HCT116 (cell line): ENCODE measurements at regions not wholly inside any gene's neighbourhood (a gene's known extent, or its start where the extent isn't known, plus 50 kb on each side); places are given as distances from the start of the nearest gene placed in this dataset.
"Not testable (repeated sequence)": the region's sequence is repeated elsewhere in the genome, so short reads cannot be mapped to it uniquely, and the experiment has no call there.

Source experiments
- ATAC-seq: fragments of 200-7000 bp; cut with Tn5 transposase; 2 replicates; pipeline ENCODE4 v1.9.1; 2020; ENCODE audit warnings: mild to moderate bottlenecking, moderate library complexity
- BruUV-seq: library from RNA; stranded (reverse); fragments of 400-500 nt; replicated peaks from 2 replicates; lab custom pipeline; 2021; lab: Mats Ljungman, UMichigan
- CTCF ChIA-PET: fragments of 300-600 bp; sonication (Branson Sonifier 250); formaldehyde crosslinking; loops from one replicate; lab custom pipeline; 2021; ENCODE audit warnings: antibody characterized with exemption; lab: Charles Lee
- POLR2A ChIA-PET: fragments of 300-600, 350-600 bp; sonication (Branson Sonifier 250); formaldehyde crosslinking; loops from one replicate; lab custom pipeline; 2021; ENCODE audit warnings: antibody characterized with exemption; lab: Charles Lee
- RAD21 ChIA-PET, 2 experiments: fragments of 300-600 bp; sonication (Branson Sonifier 250); formaldehyde crosslinking; loops; one replicate each; lab custom pipeline; 2023; ENCODE audit warnings: low total read pairs in 2 of 2; ENCODE audit not compliant: uncharacterized antibody in 2 of 2, unreplicated experiment in 2 of 2, low non-redundant PET in 1 of 2; lab: Charles Lee
- DNase-seq: peaks from one replicate; pipeline ENCODE4 v3.0.0-alpha.2; 2010; ENCODE audit warnings: low read depth, low spot score
- H2AFZ ChIP-seq: fragments of 200-600 bp; shearing (Covaris generic), sonication (generic); 2 replicates; pipeline ENCODE4 v1.6.1; 2017; ENCODE audit warnings: low read depth, mixed run types, mixed read lengths, antibody characterized with exemption, low read length; ENCODE audit not compliant: poor library complexity, severe bottlenecking
- H3K27ac ChIP-seq: 2 replicates; pipeline ENCODE4 v1.5.1; 2012; ENCODE audit warnings: low read depth, low read length
- H3K27me3 ChIP-seq: fragments of 200-600 bp; sonication (generic); 2 replicates; pipeline ENCODE4 v1.6.1; 2016; ENCODE audit warnings: mixed run types, low read length, mixed read lengths; ENCODE audit not compliant: insufficient read depth
- H3K36me3 ChIP-seq, 2 experiments: fragments of 200-500 bp in 1 of 2; fragments of 200-600 bp in 1 of 2; sonication (Bioruptor generic) in 1 of 2; sonication (generic) in 1 of 2; 2 replicates each; pipeline versions ENCODE4 v1.5.1 to v1.6.1; 2014 to 2016; ENCODE audit warnings: low read length in 2 of 2, inconsistent platforms in 1 of 2, mixed read lengths in 1 of 2, mixed run types in 1 of 2; ENCODE audit not compliant: insufficient read depth in 2 of 2, control insufficient read depth in 1 of 2
- H3K4me1 ChIP-seq, 2 experiments: fragments of 200-600 bp in 1 of 2; sonication (generic) in 1 of 2; 2 replicates each; pipeline versions ENCODE4 v1.5.1 to v1.6.1; 2012 to 2017; ENCODE audit warnings: low read length in 2 of 2, inconsistent platforms in 1 of 2, mild to moderate bottlenecking in 1 of 2, mixed read lengths in 1 of 2, mixed run types in 1 of 2, moderate library complexity in 1 of 2; ENCODE audit not compliant: insufficient read depth in 2 of 2, control insufficient read depth in 1 of 2
- H3K4me2 ChIP-seq: fragments of 200-600 bp; sonication (generic); 2 replicates; pipeline ENCODE4 v1.6.1; 2017; ENCODE audit warnings: mixed run types, low read length, mixed read lengths
- H3K4me3 ChIP-seq, 2 experiments: fragments of 200-600 bp in 1 of 2; sonication (generic) in 1 of 2; replicated peaks in 1 of 2; 2 replicates each; pipeline ENCODE4 v1.5.1; 2011 to 2016; ENCODE audit warnings: low read length in 2 of 2, control low read depth in 1 of 2, low read depth in 1 of 2, mild to moderate bottlenecking in 1 of 2, mixed read lengths in 1 of 2, mixed run types in 1 of 2
- H3K79me2 ChIP-seq: fragments of 200-600 bp; sonication (generic); 2 replicates; pipeline ENCODE4 v1.6.1; 2017; ENCODE audit warnings: mild to moderate bottlenecking, mixed run types, low read length, moderate library complexity, mixed read lengths; ENCODE audit not compliant: insufficient read depth
- H3K9ac ChIP-seq: fragments of 200-600 bp; sonication (generic); 2 replicates; pipeline ENCODE4 v1.6.1; 2016; ENCODE audit warnings: low read length, mixed read lengths
- H3K9me2 ChIP-seq: fragments of 200-600 bp; sonication (generic), shearing (Covaris generic); 2 replicates; pipeline ENCODE4 v1.6.1; 2017; ENCODE audit warnings: mixed run types, mild to moderate bottlenecking, moderate library complexity; ENCODE audit not compliant: insufficient read depth
- H3K9me3 ChIP-seq, 2 experiments: fragments of 200-500 bp in 1 of 2; fragments of 200-600 bp in 1 of 2; sonication (Bioruptor generic) in 1 of 2; sonication (generic) in 1 of 2; 2 replicates each; pipeline ENCODE4 v1.6.1; 2014 to 2017; ENCODE audit warnings: low read length in 2 of 2, mixed read lengths in 2 of 2, inconsistent platforms in 1 of 2, low read depth in 1 of 2, mild to moderate bottlenecking in 1 of 2, mixed run types in 1 of 2, moderate library complexity in 1 of 2; ENCODE audit not compliant: control insufficient read depth in 1 of 2, insufficient read depth in 1 of 2
- H4K20me1 ChIP-seq: fragments of 200-600 bp; sonication (generic), shearing (Covaris generic); 2 replicates; pipeline ENCODE4 v1.6.1; 2017; ENCODE audit warnings: mixed run types, mild to moderate bottlenecking, moderate library complexity; ENCODE audit not compliant: insufficient read depth
- REST ChIP-seq: IDR thresholded peaks from 2 replicates; pipeline ENCODE4 v1.6.1; 2012; ENCODE audit warnings: low read depth
- intact Hi-C: fragments of 100-400 bp; cut with micrococcal nuclease; formaldehyde crosslinking; loops from 2 replicates; pipeline ENCODE4 v1.10.0; 2022

GRCh38 chr15:22665711-22666110, 120.7 kb upstream of the NIPA1 start:
- RAD21 ChIA-PET, H3K79me2 ChIP-seq, ATAC-seq, H3K27ac ChIP-seq, H3K9me3 ChIP-seq, H3K27me3 ChIP-seq, intact Hi-C loops, H3K9me2 ChIP-seq, CTCF ChIA-PET, H2AFZ ChIP-seq, BruUV-seq, POLR2A ChIA-PET, H3K36me3 ChIP-seq, H4K20me1 ChIP-seq, DNase-seq, H3K4me1 ChIP-seq, H3K9ac ChIP-seq: not testable (repeated sequence)
- Histone ChIP-seq H3K4me2 (peak overlapping the region; percentile 64), H3K4me3 (peak overlapping the region in 1 of 2 experiments; percentile 50; a peak in 2 of 4 replicates)

- POLR2A ChIA-PET, H3K4me1 ChIP-seq, CTCF ChIA-PET, ATAC-seq, H3K27ac ChIP-seq, intact Hi-C loops, H3K4me2 ChIP-seq, H3K4me3 ChIP-seq, H3K27me3 ChIP-seq, H3K79me2 ChIP-seq, H3K9ac ChIP-seq, H4K20me1 ChIP-seq, BruUV-seq, H2AFZ ChIP-seq, RAD21 ChIA-PET, H3K36me3 ChIP-seq, H3K9me3 ChIP-seq, DNase-seq, H3K9me2 ChIP-seq: not testable (repeated sequence)
Measured at GRCh38 chr15:22684786-22685185, 101.7 kb upstream of the NIPA1 start.

- not testable (repeated sequence) for H3K4me2 ChIP-seq, H3K36me3 ChIP-seq, H3K79me2 ChIP-seq, H3K27me3 ChIP-seq, BruUV-seq, H3K4me3 ChIP-seq, H3K27ac ChIP-seq, H3K9me3 ChIP-seq
- peak; percentile 30 for TF ChIP-seq REST
- TF ChIP-seq, all 23 proteins: peak for 1; not testable (repeated sequence) for 22
- CTCF ChIA-PET, ATAC-seq, DNase-seq, H2AFZ ChIP-seq, intact Hi-C loops, H3K9me2 ChIP-seq, RAD21 ChIA-PET, POLR2A ChIA-PET, H3K9ac ChIP-seq, H3K4me1 ChIP-seq, H4K20me1 ChIP-seq: not testable (repeated sequence)
Measured at GRCh38 chr15:22699881-22700280, 86.6 kb upstream of the NIPA1 start.

- H3K4me3 ChIP-seq, H4K20me1 ChIP-seq, H3K9me3 ChIP-seq, H3K79me2 ChIP-seq, DNase-seq, H3K9ac ChIP-seq, H2AFZ ChIP-seq, CTCF ChIA-PET, intact Hi-C loops, H3K4me2 ChIP-seq, H3K4me1 ChIP-seq, POLR2A ChIA-PET, H3K27me3 ChIP-seq, ATAC-seq, H3K9me2 ChIP-seq, H3K27ac ChIP-seq, RAD21 ChIA-PET, BruUV-seq, H3K36me3 ChIP-seq: not testable (repeated sequence)
Measured at GRCh38 chr15:22710831-22711341, 75.6 kb upstream of the NIPA1 start.
